Trophoblast cell (in vitro differentiated cells and primary cell): ENCODE measurements at regions not wholly inside any gene's neighbourhood (a gene's known extent, or its start where the extent isn't known, plus 50 kb on each side); places are given as distances from the start of the nearest gene placed in this dataset.

ENCODE experiments used
- DNase-seq, 2 donors: peaks; one replicate each; pipeline ENCODE4 v3.0.0-alpha.2; 2016
- H2AFZ ChIP-seq: 2 replicates; pipeline ENCODE4 v1.6.1; 2013; ENCODE audit warnings: low read length, moderate library complexity, mild to moderate bottlenecking; ENCODE audit not compliant: insufficient read depth, poor library complexity
- H2AK5ac ChIP-seq: 2 replicates; pipeline ENCODE4 v1.6.1; 2013; ENCODE audit warnings: mild to moderate bottlenecking, low read length
- H2BK120ac ChIP-seq: 2 replicates; pipeline ENCODE4 v1.6.1; 2013; ENCODE audit warnings: low read length, mild to moderate bottlenecking, moderate library complexity; ENCODE audit not compliant: insufficient read depth, poor library complexity
- H2BK12ac ChIP-seq: 2 replicates; pipeline ENCODE4 v1.6.1; 2013; ENCODE audit warnings: mild to moderate bottlenecking, low read length, moderate library complexity
- H2BK5ac ChIP-seq: 2 replicates; pipeline ENCODE4 v1.6.1; 2013; ENCODE audit warnings: low read length, low read depth, moderate library complexity, mild to moderate bottlenecking; ENCODE audit not compliant: poor library complexity
- H3K14ac ChIP-seq: 2 replicates; pipeline ENCODE4 v1.6.1; 2013; ENCODE audit warnings: mild to moderate bottlenecking, low read length
- H3K18ac ChIP-seq: 2 replicates; pipeline ENCODE4 v1.6.1; 2013; ENCODE audit warnings: mild to moderate bottlenecking, low read length
- H3K23ac ChIP-seq: 2 replicates; pipeline ENCODE4 v1.6.1; 2013; ENCODE audit warnings: low read length
- H3K27ac ChIP-seq: 2 replicates; pipeline ENCODE4 v1.5.1; 2013; ENCODE audit warnings: low read depth, mild to moderate bottlenecking, inconsistent platforms, low read length, moderate library complexity
- H3K27me3 ChIP-seq: 2 replicates; pipeline ENCODE4 v1.6.1; 2013; ENCODE audit warnings: inconsistent platforms, mild to moderate bottlenecking, low read length, moderate library complexity; ENCODE audit not compliant: insufficient read depth
- H3K36me3 ChIP-seq, 2 experiments: 1 replicate in 1 of 2; 2 replicates in 1 of 2; pipeline ENCODE4 v1.6.1; 2013; ENCODE audit warnings: low read length in 2 of 2, mild to moderate bottlenecking in 2 of 2, moderate library complexity in 1 of 2; ENCODE audit not compliant: insufficient read depth in 2 of 2, control insufficient read depth in 1 of 2
- H3K4ac ChIP-seq: 2 replicates; pipeline ENCODE4 v1.6.1; 2013; ENCODE audit warnings: low read depth, mild to moderate bottlenecking, low read length, moderate library complexity
- H3K4me1 ChIP-seq, 2 experiments: 1 replicate in 1 of 2; 2 replicates in 1 of 2; pipeline ENCODE4 v1.6.1; 2013; ENCODE audit warnings: low read length in 2 of 2, mild to moderate bottlenecking in 2 of 2, moderate library complexity in 1 of 2; ENCODE audit not compliant: insufficient read depth in 2 of 2, control insufficient read depth in 1 of 2
- H3K4me2 ChIP-seq: 2 replicates; pipeline ENCODE4 v1.6.1; 2013; ENCODE audit warnings: inconsistent platforms, mild to moderate bottlenecking, low read length, moderate library complexity
- H3K4me3 ChIP-seq: 2 replicates; pipeline ENCODE4 v1.5.1; 2013; ENCODE audit warnings: mild to moderate bottlenecking, low read depth, low read length, inconsistent platforms
- H3K79me1 ChIP-seq: one replicate; pipeline ENCODE4 v1.6.1; 2013; ENCODE audit warnings: low read length
- H3K79me2 ChIP-seq: 2 replicates; pipeline ENCODE4 v1.6.1; 2013; ENCODE audit warnings: low read length, mild to moderate bottlenecking; ENCODE audit not compliant: control insufficient read depth, insufficient read depth, poor library complexity
- H3K9ac ChIP-seq: 2 replicates; pipeline ENCODE4 v1.6.1; 2013; ENCODE audit warnings: mild to moderate bottlenecking, low read length
- H3K9me3 ChIP-seq: 2 replicates; pipeline ENCODE4 v1.6.1; 2013; ENCODE audit warnings: low read depth, mild to moderate bottlenecking, control low read depth, inconsistent platforms, low read length; ENCODE audit not compliant: insufficient read depth
- H4K12ac ChIP-seq: 2 replicates; pipeline ENCODE4 v1.6.1; 2013; ENCODE audit warnings: low read depth, mild to moderate bottlenecking, low read length, moderate library complexity
- H4K8ac ChIP-seq: 2 replicates; pipeline ENCODE4 v1.6.1; 2013; ENCODE audit warnings: low read depth, mild to moderate bottlenecking, low read length, moderate library complexity
- H4K91ac ChIP-seq: one replicate; pipeline ENCODE4 v1.6.1; 2013; ENCODE audit warnings: low read depth, mild to moderate bottlenecking, low read length, moderate library complexity
- WGBS: extraction: QIAGEN DNeasy Blood & Tissue Kit; methylation state at CpG from one replicate; pipeline ENCODE4 v1.1.7; 2013; ENCODE audit warnings: missing lambda C conversion rate; ENCODE audit not compliant: insufficient read length, insufficient coverage; ENCODE audit errors: extremely low coverage; 5-methylcytosine and 5-hydroxymethylcytosine counted together

GRCh38 chr2:157930728-157931127, 54.6 kb upstream of the ACVR1 start:
- Histone ChIP-seq H4K91ac (no peak overlapping the region), H3K4me3 (no peak overlapping the region), H2AFZ (no peak overlapping the region), H4K12ac (no peak overlapping the region), H2BK5ac (no peak overlapping the region), H3K9me3 (no peaks in the 10 kb centered on the region), H3K9ac (no peak overlapping the region), H3K79me2 (no peaks in the 10 kb centered on the region), H4K8ac (no peak overlapping the region), H2BK120ac (no peak overlapping the region), H3K23ac (no peak overlapping the region), H2AK5ac (no peak overlapping the region), H3K27me3 (peaks cover 4% of the 10 kb centered on the region), H2BK12ac (no peak overlapping the region), H3K18ac (no peak overlapping the region), H3K4me1 (peaks cover 4 to 7% of the 10 kb centered on the region in 2 experiments), H3K4me2 (no peak overlapping the region), H3K14ac (no peak overlapping the region), H3K36me3 (no peaks in the 10 kb centered on the region), H3K27ac (no peak overlapping the region), H3K79me1 (no peaks in the 10 kb centered on the region), H3K4ac (no peak overlapping the region)
- no CpG with 5 or more reads among the region's 2 CpGs for WGBS
- DNase-seq, result no peak

GRCh38 chr2:157929871-157930667, 53.9 kb upstream of the ACVR1 start:
- no peak overlapping the region for H3K18ac ChIP-seq
- H3K4me2 ChIP-seq, result no peak overlapping the region
- no peak overlapping the region for H4K91ac ChIP-seq
- H3K9ac ChIP-seq, result no peak overlapping the region
- WGBS, result no CpG with 5 or more reads among the region's 5 CpGs
- no peaks in the 10 kb centered on the region for H3K79me1 ChIP-seq
- H3K14ac ChIP-seq, result no peak overlapping the region
- H3K4me3 ChIP-seq, result no peak overlapping the region
- H3K4me1 ChIP-seq, result peaks cover 4 to 7% of the 10 kb centered on the region in 2 experiments
- H3K79me2 ChIP-seq, result no peaks in the 10 kb centered on the region
- H2BK5ac ChIP-seq, result no peak overlapping the region
- H3K36me3 ChIP-seq, result no peaks in the 10 kb centered on the region
- H2AFZ ChIP-seq, result no peak overlapping the region
- H4K12ac ChIP-seq, result no peak overlapping the region
- no peak overlapping the region for H2BK12ac ChIP-seq
- no peak overlapping the region for H2AK5ac ChIP-seq
- H3K23ac ChIP-seq, result no peak overlapping the region
- no peak overlapping the region for H3K4ac ChIP-seq
- no peaks in the 10 kb centered on the region for H3K9me3 ChIP-seq
- DNase-seq, result no peak
- no peak overlapping the region for H3K27ac ChIP-seq
- H4K8ac ChIP-seq, result no peak overlapping the region
- no peak overlapping the region for H2BK120ac ChIP-seq
- H3K27me3 ChIP-seq, result peaks cover 4% of the 10 kb centered on the region

DNA sequence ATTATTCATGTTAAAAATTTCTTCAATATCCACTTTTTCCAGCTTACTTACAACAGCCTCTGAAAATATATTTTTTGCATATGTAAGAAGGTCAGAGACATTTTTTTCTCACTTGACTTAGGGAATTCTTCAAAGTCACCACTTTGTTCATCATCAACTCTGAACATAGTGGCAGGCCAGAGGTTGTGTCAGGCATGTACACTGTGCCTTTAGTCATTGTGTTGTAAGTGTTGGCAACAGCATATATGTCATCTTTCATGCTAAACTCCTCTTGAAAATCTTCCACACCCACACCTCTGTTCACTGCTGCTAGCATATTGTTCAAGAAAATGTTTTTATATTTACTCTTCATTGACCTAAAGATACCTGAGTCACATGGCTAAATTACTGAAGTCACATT, 52.2 kb upstream of the ACVR1 start:
- Histone ChIP-seq H3K9me3 (no peaks in the 10 kb centered on the region), H2AFZ (no peak overlapping the region), H3K23ac (no peak overlapping the region), H3K14ac (no peak overlapping the region), H3K79me1 (no peaks in the 10 kb centered on the region), H3K27me3 (peaks cover 4% of the 10 kb centered on the region), H4K12ac (no peak overlapping the region), H3K18ac (no peak overlapping the region), H3K9ac (no peak overlapping the region), H3K4me2 (no peak overlapping the region), H3K4me1 (peaks cover 4 to 7% of the 10 kb centered on the region in 2 experiments), H3K79me2 (no peaks in the 10 kb centered on the region), H2AK5ac (no peak overlapping the region), H3K36me3 (no peaks in the 10 kb centered on the region), H2BK5ac (no peak overlapping the region), H2BK120ac (no peak overlapping the region), H4K91ac (no peak overlapping the region), H3K4ac (no peak overlapping the region), H2BK12ac (no peak overlapping the region), H3K27ac (no peak overlapping the region), H4K8ac (no peak overlapping the region), H3K4me3 (no peak overlapping the region)
- DNase-seq, result no peak

GRCh38 chr2:157927155-157927554, 51.0 kb upstream of the ACVR1 start:
- no peak overlapping the region for H3K4ac ChIP-seq
- no peak overlapping the region for H4K12ac ChIP-seq
- no peak overlapping the region for H2BK120ac ChIP-seq
- peaks cover 2% of the 10 kb centered on the region for H3K27me3 ChIP-seq
- no peak overlapping the region for H4K8ac ChIP-seq
- no CpG with 5 or more reads among the region's 2 CpGs for WGBS
- H3K27ac ChIP-seq, result no peak overlapping the region
- H3K79me1 ChIP-seq, result no peaks in the 10 kb centered on the region
- H3K9ac ChIP-seq, result no peak overlapping the region
- H3K36me3 ChIP-seq, result no peaks in the 10 kb centered on the region
- no peak overlapping the region for H2BK12ac ChIP-seq
- no peaks in the 10 kb centered on the region for H3K9me3 ChIP-seq
- peaks cover 0 to under 1% of the 10 kb centered on the region in 2 experiments for H3K4me1 ChIP-seq
- no peak overlapping the region for H4K91ac ChIP-seq
- no peak overlapping the region for H3K4me3 ChIP-seq
- no peak overlapping the region for H2BK5ac ChIP-seq
- no peak overlapping the region for H3K18ac ChIP-seq
- no peaks in the 10 kb centered on the region for H3K79me2 ChIP-seq
- H2AFZ ChIP-seq, result no peak overlapping the region
- no peak overlapping the region for H2AK5ac ChIP-seq
- DNase-seq, result no peak
- H3K14ac ChIP-seq, result no peak overlapping the region
- H3K4me2 ChIP-seq, result no peak overlapping the region
- H3K23ac ChIP-seq, result no peak overlapping the region
